ENCODE measurements at regions not wholly inside any gene's neighbourhood (a gene's known extent, or its start where the extent isn't known, plus 50 kb on each side); places are given as distances from the start of the nearest gene placed in this dataset.

GRCh38 chr5:176726746-176727527 is 79.7 kb downstream of the TSPAN17 start:
- TF ChIP-seq CTCF (IDR thresholded peaks at IDR 0.05) (no peak), POLR2A (IDR thresholded peaks at IDR 0.05) (no peak)
